GM21515 (cell line): ENCODE measurements at regions not wholly inside any gene's neighbourhood (a gene's known extent, or its start where the extent isn't known, plus 50 kb on each side); places are given as distances from the start of the nearest gene placed in this dataset.

ENCODE experiments used
- ATAC-seq: cut with Tn5 transposase; IDR thresholded peaks from one replicate; pipeline ENCODE4 v1.9.1; 2021; ENCODE audit not compliant: unreplicated experiment

- ATAC-seq: no peak
Measured at GRCh38 chr11:81071606-81072005, 1630.8 kb upstream of the TENM4 start.

- ATAC-seq: no peak
Measured at GRCh38 chr11:81070948-81071347, 1630.1 kb upstream of the TENM4 start.

GRCh38 chr11:81059356-81059755 lies 1618.5 kb upstream of the TENM4 start:
- no peak for ATAC-seq

GRCh38 chr11:81052344-81053158 lies 1611.7 kb upstream of the TENM4 start:
- no peak for ATAC-seq

GRCh38 chr11:81039916-81040524 lies 1599.2 kb upstream of the TENM4 start:
- ATAC-seq: no peak

GRCh38 chr11:81036168-81036870 lies 1595.5 kb upstream of the TENM4 start:
- ATAC-seq: no peak

- no peak for ATAC-seq
Measured at GRCh38 chr11:81033779-81034540, 1593.1 kb upstream of the TENM4 start.

GRCh38 chr11:81032906-81033305 lies 1592.1 kb upstream of the TENM4 start:
- no peak for ATAC-seq

GRCh38 chr11:81030186-81030585 lies 1589.4 kb upstream of the TENM4 start:
- ATAC-seq: no peak

- ATAC-seq: no peak
Measured at GRCh38 chr11:81026032-81026431, 1585.2 kb upstream of the TENM4 start.

- no peak for ATAC-seq
Measured at GRCh38 chr11:81022057-81022456, 1581.2 kb upstream of the TENM4 start.

- no peak for ATAC-seq
Measured at GRCh38 chr11:81010631-81011030, 1569.8 kb upstream of the TENM4 start.

GRCh38 chr11:81007046-81007445 lies 1566.2 kb upstream of the TENM4 start:
- no peak for ATAC-seq

GRCh38 chr11:81005595-81005994 lies 1564.8 kb upstream of the TENM4 start:
- no peak for ATAC-seq

- ATAC-seq: no peak
Measured at GRCh38 chr11:81004576-81004975, 1563.7 kb upstream of the TENM4 start.

GRCh38 chr11:81002374-81002773 lies 1561.5 kb upstream of the TENM4 start:
- ATAC-seq: no peak

- no peak for ATAC-seq
Measured at GRCh38 chr11:81000735-81001134, 1559.9 kb upstream of the TENM4 start.

- ATAC-seq: no peak
Measured at GRCh38 chr11:81000334-81000733, 1559.5 kb upstream of the TENM4 start.

GRCh38 chr11:80995523-80995922 lies 1554.7 kb upstream of the TENM4 start:
- no peak for ATAC-seq

- ATAC-seq: no peak
Measured at GRCh38 chr11:80993536-80993935, 1552.7 kb upstream of the TENM4 start.

- ATAC-seq: no peak
Measured at GRCh38 chr11:80990885-80991284, 1550.1 kb upstream of the TENM4 start.
